Neural progenitor cell (in vitro differentiated cells): ENCODE measurements at regions not wholly inside any gene's neighbourhood (a gene's known extent, or its start where the extent isn't known, plus 50 kb on each side); places are given as distances from the start of the nearest gene placed in this dataset.
A peak's percentile ranks its signal among the peaks of the same experiment; 100 is the strongest.

Experiments used
- DNase-seq: peaks from one replicate; pipeline ENCODE4 v3.0.0-alpha.2; 2016; ENCODE audit warnings: low spot score
- H2AFZ ChIP-seq: fragments of 200-600 bp; sonication (generic); replicated peaks from 2 replicates; pipeline ENCODE4 v1.6.1; 2016; ENCODE audit warnings: antibody characterized with exemption
- H3F3A ChIP-seq: fragments of 200-600 bp; sonication (generic); 2 replicates; pipeline ENCODE4 v1.6.1; 2016; ENCODE audit warnings: antibody characterized with exemption, low read depth
- H3K27ac ChIP-seq: fragments of 200-600 bp; sonication (generic); 2 replicates; pipeline ENCODE4 v1.5.1; 2016; ENCODE audit warnings: mild to moderate bottlenecking
- H3K27me3 ChIP-seq: fragments of 200-600 bp; sonication (generic); 2 replicates; pipeline ENCODE4 v1.6.1; 2016; ENCODE audit warnings: mild to moderate bottlenecking, moderate library complexity
- H3K36me3 ChIP-seq: fragments of 200-600 bp; sonication (generic); 2 replicates; pipeline ENCODE4 v1.5.1; 2016
- H3K4me1 ChIP-seq: fragments of 200-600 bp; sonication (generic); 2 replicates; pipeline ENCODE4 v1.6.1; 2016; ENCODE audit warnings: mixed run types
- H3K4me2 ChIP-seq: fragments of 200-600 bp; sonication (generic); 2 replicates; pipeline ENCODE4 v1.6.1; 2016
- H3K4me3 ChIP-seq: fragments of 200-600 bp; sonication (generic); 2 replicates; pipeline ENCODE4 v1.5.1; 2016
- H3K79me2 ChIP-seq: fragments of 200-600 bp; sonication (generic); 2 replicates; pipeline ENCODE4 v1.6.1; 2016; ENCODE audit warnings: low read depth
- H3K9ac ChIP-seq: fragments of 200-600 bp; sonication (generic); 2 replicates; pipeline ENCODE4 v1.6.1; 2016
- H3K9me3 ChIP-seq: fragments of 200-600 bp; sonication (generic); 2 replicates; pipeline ENCODE4 v1.5.1; 2016; ENCODE audit warnings: low read depth
- H4K20me1 ChIP-seq: fragments of 200-600 bp; sonication (generic); 2 replicates; pipeline ENCODE4 v1.6.1; 2016; ENCODE audit warnings: low read depth
- H3K27ac Mint-ChIP-seq: 3 replicates; pipeline ENCODE4 v1.8.0; 2021; ENCODE audit warnings: mixed read lengths
- H3K27me3 Mint-ChIP-seq: 2 replicates; pipeline ENCODE4 v1.8.0; 2022; ENCODE audit warnings: low read depth, mild to moderate bottlenecking, inconsistent platforms, moderate library complexity, mixed read lengths; ENCODE audit not compliant: insufficient read depth
- H3K36me3 Mint-ChIP-seq: 3 replicates; pipeline ENCODE4 v1.8.0; 2021; ENCODE audit warnings: mixed read lengths
- H3K4me1 Mint-ChIP-seq: 3 replicates; pipeline ENCODE4 v1.8.0; 2021; ENCODE audit warnings: mixed read lengths
- H3K4me3 Mint-ChIP-seq: 3 replicates; pipeline ENCODE4 v1.8.0; 2021; ENCODE audit warnings: mild to moderate bottlenecking, moderate library complexity, mixed read lengths
- H3K9me3 Mint-ChIP-seq: 3 replicates; pipeline ENCODE4 v1.8.0; 2020; ENCODE audit warnings: mixed read lengths
- EZH2 ChIP-seq: fragments of 200-600 bp; sonication (generic); IDR thresholded peaks from 2 replicates; pipeline ENCODE4 v1.6.1; 2017; ENCODE audit warnings: antibody characterized with exemption, mild to moderate bottlenecking, moderate library complexity
- EZH2phosphoT487 ChIP-seq: fragments of 200-600 bp; sonication (generic); IDR thresholded peaks from 2 replicates; pipeline ENCODE4 v1.6.1; 2017; ENCODE audit warnings: antibody characterized with exemption
- TF ChIP-seq, protein P1 (sequence below): fragments of 200-600 bp; sonication (generic); IDR thresholded peaks from 2 replicates; pipeline ENCODE4 v1.5.1; 2017; ENCODE audit warnings: antibody characterized with exemption, mild to moderate bottlenecking

- peak; percentile 64 for DNase-seq
- Histone ChIP-seq H3K9ac (no peak overlapping the region), H3K27me3 (no peaks in the 10 kb centered on the region), H3F3A (peaks cover 44% of the 10 kb centered on the region), H4K20me1 (peaks cover 100% of the 10 kb centered on the region), H3K79me2 (peaks cover 93% of the 10 kb centered on the region), H3K4me3 (no peak overlapping the region), H3K4me2 (peak overlapping the region; percentile 58), H3K4me1 (peaks cover 70% of the 10 kb centered on the region), H2AFZ (no peak overlapping the region), H3K27ac (peak overlapping the region; percentile 87), H3K36me3 (no peaks in the 10 kb centered on the region), H3K9me3 (no peaks in the 10 kb centered on the region)
- Mint-ChIP-seq H3K9me3 (no peaks in the 10 kb centered on the region), H3K4me1 (peaks cover 78% of the 10 kb centered on the region), H3K36me3 (no peaks in the 10 kb centered on the region), H3K27ac (peak overlapping the region; percentile 30), H3K27me3 (peaks cover 2% of the 10 kb centered on the region), H3K4me3 (peak overlapping the region; percentile 48)
- TF ChIP-seq EZH2phosphoT487 (no peak), EZH2 (no peak)
- TF ChIP-seq, protein P1, sequence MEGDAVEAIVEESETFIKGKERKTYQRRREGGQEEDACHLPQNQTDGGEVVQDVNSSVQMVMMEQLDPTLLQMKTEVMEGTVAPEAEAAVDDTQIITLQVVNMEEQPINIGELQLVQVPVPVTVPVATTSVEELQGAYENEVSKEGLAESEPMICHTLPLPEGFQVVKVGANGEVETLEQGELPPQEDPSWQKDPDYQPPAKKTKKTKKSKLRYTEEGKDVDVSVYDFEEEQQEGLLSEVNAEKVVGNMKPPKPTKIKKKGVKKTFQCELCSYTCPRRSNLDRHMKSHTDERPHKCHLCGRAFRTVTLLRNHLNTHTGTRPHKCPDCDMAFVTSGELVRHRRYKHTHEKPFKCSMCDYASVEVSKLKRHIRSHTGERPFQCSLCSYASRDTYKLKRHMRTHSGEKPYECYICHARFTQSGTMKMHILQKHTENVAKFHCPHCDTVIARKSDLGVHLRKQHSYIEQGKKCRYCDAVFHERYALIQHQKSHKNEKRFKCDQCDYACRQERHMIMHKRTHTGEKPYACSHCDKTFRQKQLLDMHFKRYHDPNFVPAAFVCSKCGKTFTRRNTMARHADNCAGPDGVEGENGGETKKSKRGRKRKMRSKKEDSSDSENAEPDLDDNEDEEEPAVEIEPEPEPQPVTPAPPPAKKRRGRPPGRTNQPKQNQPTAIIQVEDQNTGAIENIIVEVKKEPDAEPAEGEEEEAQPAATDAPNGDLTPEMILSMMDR, result no peak
Observed at GRCh38 chr2:120787822-120788700, 52.4 kb downstream of the GLI2 start.

GRCh38 chr2:120791243-120791961 lies 55.7 kb downstream of the GLI2 start:
- no peak overlapping the region for H3K9ac ChIP-seq
- Mint-ChIP-seq H3K4me1 (peaks cover 75% of the 10 kb centered on the region), H3K36me3 (peaks cover 6% of the 10 kb centered on the region), H3K27ac (peak overlapping the region; percentile 47), H3K9me3 (no peaks in the 10 kb centered on the region), H3K4me3 (peak overlapping the region; percentile 3), H3K27me3 (peaks cover 8% of the 10 kb centered on the region)
- peaks cover 100% of the 10 kb centered on the region for H4K20me1 ChIP-seq
- H3K79me2 ChIP-seq, result peaks cover 94% of the 10 kb centered on the region
- no peak overlapping the region for H3K4me2 ChIP-seq
- no peak overlapping the region for H3K27ac ChIP-seq
- H2AFZ ChIP-seq, result no peak overlapping the region
- H3K4me3 ChIP-seq, result no peak overlapping the region
- TF ChIP-seq EZH2 (no peak), EZH2phosphoT487 (no peak)
- TF ChIP-seq, protein P1, result no peak
- DNase-seq, result no peak
- no peaks in the 10 kb centered on the region for H3K27me3 ChIP-seq
- H3F3A ChIP-seq, result peaks cover 30% of the 10 kb centered on the region
- peaks cover 53% of the 10 kb centered on the region for H3K4me1 ChIP-seq
- H3K9me3 ChIP-seq, result no peaks in the 10 kb centered on the region
- H3K36me3 ChIP-seq, result no peaks in the 10 kb centered on the region

GRCh38 chr2:120791962-120792297 lies 56.3 kb downstream of the GLI2 start:
- TF ChIP-seq, protein P1, result no peak
- TF ChIP-seq EZH2phosphoT487 (no peak), EZH2 (no peak)
- H3K4me1 ChIP-seq, result peaks cover 53% of the 10 kb centered on the region
- H3K27ac ChIP-seq, result no peak overlapping the region
- peaks cover 30% of the 10 kb centered on the region for H3F3A ChIP-seq
- H3K9me3 ChIP-seq, result no peaks in the 10 kb centered on the region
- H3K36me3 ChIP-seq, result no peaks in the 10 kb centered on the region
- H3K9ac ChIP-seq, result no peak overlapping the region
- no peaks in the 10 kb centered on the region for H3K9me3 Mint-ChIP-seq
- peak overlapping the region; percentile 29 for H3K4me3 Mint-ChIP-seq
- peak overlapping the region; percentile 47 for H3K27ac Mint-ChIP-seq
- H3K4me1 Mint-ChIP-seq, result peaks cover 75% of the 10 kb centered on the region
- H3K27me3 Mint-ChIP-seq, result peaks cover 10% of the 10 kb centered on the region
- no peak overlapping the region for H3K4me2 ChIP-seq
- H2AFZ ChIP-seq, result no peak overlapping the region
- peaks cover 8% of the 10 kb centered on the region for H3K36me3 Mint-ChIP-seq
- H3K4me3 ChIP-seq, result no peak overlapping the region
- peaks cover 100% of the 10 kb centered on the region for H4K20me1 ChIP-seq
- H3K27me3 ChIP-seq, result no peaks in the 10 kb centered on the region
- H3K79me2 ChIP-seq, result peaks cover 94% of the 10 kb centered on the region
- DNase-seq, result no peak
